Suppressor macrophage (primary cell): ENCODE measurements at regions not wholly inside any gene's neighbourhood (a gene's known extent, or its start where the extent isn't known, plus 50 kb on each side); places are given as distances from the start of the nearest gene placed in this dataset.

Experiments used
- DNase-seq, 4 experiments: peaks; one replicate each; pipeline ENCODE4 v3.0.0-alpha.2; 2020 to 2022

GRCh38 chr19:29093553-29093908 lies 119.4 kb downstream of the UQCRFS1 start:
- DNase-seq: no peak

GRCh38 chr19:29092712-29093552 lies 120.0 kb downstream of the UQCRFS1 start:
- no peak for DNase-seq

GRCh38 chr19:29090783-29091526 lies 122.0 kb downstream of the UQCRFS1 start:
- no peak for DNase-seq

GRCh38 chr19:29089315-29089870 lies 123.6 kb downstream of the UQCRFS1 start:
- no peak for DNase-seq

- DNase-seq: no peak
Measured at GRCh38 chr19:29088761-29089160, 124.2 kb downstream of the UQCRFS1 start.

- no peak for DNase-seq
Measured at GRCh38 chr19:29086646-29087045, 126.3 kb downstream of the UQCRFS1 start.

GRCh38 chr19:29086182-29086581 lies 126.8 kb downstream of the UQCRFS1 start:
- DNase-seq: no peak

- DNase-seq: no peak
Measured at GRCh38 chr19:29085630-29086029, 127.3 kb downstream of the UQCRFS1 start.

GRCh38 chr19:29085206-29085605 lies 127.7 kb downstream of the UQCRFS1 start:
- no peak for DNase-seq

GRCh38 chr19:29084266-29084665 lies 128.7 kb downstream of the UQCRFS1 start:
- peak in 2 of 4 experiments; percentile 2 to 7 for DNase-seq

GRCh38 chr19:29083863-29084262 lies 129.1 kb downstream of the UQCRFS1 start:
- no peak for DNase-seq

- DNase-seq: no peak
Measured at GRCh38 chr19:29079356-29080032, 133.5 kb downstream of the UQCRFS1 start.

GRCh38 chr19:29076963-29077362 lies 136.0 kb downstream of the UQCRFS1 start:
- DNase-seq: no peak

- no peak for DNase-seq
Measured at GRCh38 chr19:29076161-29076560, 136.8 kb downstream of the UQCRFS1 start.

GRCh38 chr19:29075149-29075548 lies 137.8 kb downstream of the UQCRFS1 start:
- DNase-seq: no peak

- DNase-seq: no peak
Measured at GRCh38 chr19:29074579-29074978, 138.4 kb downstream of the UQCRFS1 start.

- no peak for DNase-seq
Measured at GRCh38 chr19:29067831-29068230, 145.1 kb downstream of the UQCRFS1 start.

GRCh38 chr19:29062475-29063435 lies 150.2 kb downstream of the UQCRFS1 start:
- no peak for DNase-seq

GRCh38 chr19:29060813-29061364 lies 152.1 kb downstream of the UQCRFS1 start:
- DNase-seq: no peak

- DNase-seq: no peak
Measured at GRCh38 chr19:29056535-29056934, 156.4 kb downstream of the UQCRFS1 start.

- DNase-seq: no peak
Measured at GRCh38 chr19:29054886-29055675, 157.9 kb downstream of the UQCRFS1 start.
